Right hindlimb (tissue), 1 donor: ENCODE measurements at regions not wholly inside any gene's neighbourhood (a gene's known extent, or its start where the extent isn't known, plus 50 kb on each side); places are given as distances from the start of the nearest gene placed in this dataset.

ENCODE experiments used
- DNase-seq: peaks from one replicate; pipeline ENCODE4 v3.0.0-alpha.2; 2018

GRCh38 chr7:155182406-155182970 lies 112.4 kb downstream of the HTR5A start:
- no peak for DNase-seq

GRCh38 chr7:155183655-155184054 lies 113.5 kb downstream of the HTR5A start:
- DNase-seq: no peak

- no peak for DNase-seq
Measured at GRCh38 chr7:155184923-155185322, 112.8 kb upstream of the INSIG1 start.

- no peak for DNase-seq
Measured at GRCh38 chr7:155187061-155187785, 110.5 kb upstream of the INSIG1 start.

- DNase-seq: no peak
Measured at GRCh38 chr7:155188357-155188756, 109.3 kb upstream of the INSIG1 start.

GRCh38 chr7:155188821-155189581 lies 108.7 kb upstream of the INSIG1 start:
- no peak for DNase-seq

- no peak for DNase-seq
Measured at GRCh38 chr7:155189590-155189989, 108.1 kb upstream of the INSIG1 start.

GRCh38 chr7:155190688-155191087 lies 107.0 kb upstream of the INSIG1 start:
- DNase-seq: no peak

- DNase-seq: no peak
Measured at GRCh38 chr7:155191137-155191536, 106.5 kb upstream of the INSIG1 start.

GRCh38 chr7:155191901-155192478 lies 105.7 kb upstream of the INSIG1 start:
- no peak for DNase-seq

- DNase-seq: no peak
Measured at GRCh38 chr7:155192961-155193640, 104.6 kb upstream of the INSIG1 start.

- no peak for DNase-seq
Measured at GRCh38 chr7:155193716-155194115, 104.0 kb upstream of the INSIG1 start.

GRCh38 chr7:155194382-155195140 lies 103.1 kb upstream of the INSIG1 start:
- no peak for DNase-seq

GRCh38 chr7:155195939-155196523 lies 101.6 kb upstream of the INSIG1 start:
- DNase-seq: no peak

- DNase-seq: no peak
Measured at GRCh38 chr7:155198196-155198892, 99.3 kb upstream of the INSIG1 start.

GRCh38 chr7:155198901-155199845 lies 98.5 kb upstream of the INSIG1 start:
- no peak for DNase-seq

GRCh38 chr7:155201325-155202087 lies 96.2 kb upstream of the INSIG1 start:
- DNase-seq: no peak

GRCh38 chr7:155202106-155202871 lies 95.4 kb upstream of the INSIG1 start:
- DNase-seq: no peak
